ENCODE measurements at regions not wholly inside any gene's neighbourhood (a gene's known extent, or its start where the extent isn't known, plus 50 kb on each side); places are given as distances from the start of the nearest gene placed in this dataset.

DNA sequence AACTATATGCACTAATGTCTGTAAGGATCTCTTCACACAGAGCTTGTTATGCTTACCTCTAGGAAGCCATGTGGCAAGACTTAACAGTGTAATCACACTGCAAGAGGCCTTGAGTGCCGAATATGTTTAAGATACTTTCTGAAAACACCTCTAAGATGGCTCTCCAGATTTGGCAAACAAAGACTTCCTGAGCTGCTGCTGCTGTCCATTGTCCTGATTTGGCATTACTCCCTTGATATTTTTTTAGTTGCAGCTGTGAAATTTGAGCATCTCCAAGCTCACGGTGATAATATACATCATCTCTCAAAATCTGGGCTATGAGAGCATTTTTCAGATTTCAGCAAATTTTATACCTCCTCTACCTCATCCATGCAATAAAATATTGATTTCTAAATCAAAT lies 384.5 kb upstream of the CDH6 start (continued):
- TF ChIP-seq, protein P1, sequence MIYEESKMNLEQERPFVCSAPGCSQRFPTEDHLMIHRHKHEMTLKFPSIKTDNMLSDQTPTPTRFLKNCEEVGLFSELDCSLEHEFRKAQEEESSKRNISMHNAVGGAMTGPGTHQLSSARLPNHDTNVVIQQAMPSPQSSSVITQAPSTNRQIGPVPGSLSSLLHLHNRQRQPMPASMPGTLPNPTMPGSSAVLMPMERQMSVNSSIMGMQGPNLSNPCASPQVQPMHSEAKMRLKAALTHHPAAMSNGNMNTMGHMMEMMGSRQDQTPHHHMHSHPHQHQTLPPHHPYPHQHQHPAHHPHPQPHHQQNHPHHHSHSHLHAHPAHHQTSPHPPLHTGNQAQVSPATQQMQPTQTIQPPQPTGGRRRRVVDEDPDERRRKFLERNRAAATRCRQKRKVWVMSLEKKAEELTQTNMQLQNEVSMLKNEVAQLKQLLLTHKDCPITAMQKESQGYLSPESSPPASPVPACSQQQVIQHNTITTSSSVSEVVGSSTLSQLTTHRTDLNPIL (CRISPR knock-in tag; IDR thresholded peaks at IDR 0.05; ENCODE audit: low read depth) = no peak

DNA sequence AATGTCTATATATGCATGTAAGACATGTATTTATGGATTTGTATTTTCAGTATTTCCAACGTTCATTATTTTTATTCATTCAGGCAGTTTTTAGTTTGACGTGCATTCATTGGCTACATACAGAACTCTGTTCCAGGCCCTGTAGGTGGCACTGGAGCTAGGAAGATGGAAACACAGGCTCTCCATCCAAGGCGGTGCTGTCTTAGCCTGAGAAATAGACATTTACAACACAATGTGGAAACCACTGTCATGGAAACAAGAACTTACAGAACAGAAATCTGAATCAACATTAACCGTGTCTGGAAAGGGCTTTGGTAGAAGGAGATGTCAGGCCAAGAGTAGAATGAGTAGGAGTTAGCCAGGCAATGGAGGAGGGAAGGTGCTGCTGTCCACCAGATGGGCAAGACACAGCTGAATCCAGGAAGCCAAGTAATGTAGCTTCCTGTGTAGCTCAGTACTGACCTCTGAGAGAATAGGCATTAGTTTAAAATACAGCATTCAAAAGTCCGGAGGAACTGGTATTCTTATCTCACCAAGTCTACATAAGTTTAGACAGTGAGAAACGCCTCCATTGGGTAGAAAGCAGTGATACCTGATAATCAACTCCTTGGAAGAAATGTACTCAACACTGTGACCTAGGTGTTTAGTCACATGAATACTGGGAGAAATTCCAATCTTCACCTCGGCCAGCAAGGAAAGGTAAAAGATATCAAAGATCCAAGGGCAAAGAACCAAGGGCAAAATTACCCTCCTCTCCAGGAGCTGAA lies 388.6 kb upstream of the CDH6 start:
- ATAC-seq = peak; percentile 45; the same call in 1 of the 3 replicates
- no peak for TF ChIP-seq BACH2 (CRISPR knock-in tag; IDR thresholded peaks at IDR 0.05; ENCODE audit: borderline replicate concordance)
- TF ChIP-seq, protein P2, sequence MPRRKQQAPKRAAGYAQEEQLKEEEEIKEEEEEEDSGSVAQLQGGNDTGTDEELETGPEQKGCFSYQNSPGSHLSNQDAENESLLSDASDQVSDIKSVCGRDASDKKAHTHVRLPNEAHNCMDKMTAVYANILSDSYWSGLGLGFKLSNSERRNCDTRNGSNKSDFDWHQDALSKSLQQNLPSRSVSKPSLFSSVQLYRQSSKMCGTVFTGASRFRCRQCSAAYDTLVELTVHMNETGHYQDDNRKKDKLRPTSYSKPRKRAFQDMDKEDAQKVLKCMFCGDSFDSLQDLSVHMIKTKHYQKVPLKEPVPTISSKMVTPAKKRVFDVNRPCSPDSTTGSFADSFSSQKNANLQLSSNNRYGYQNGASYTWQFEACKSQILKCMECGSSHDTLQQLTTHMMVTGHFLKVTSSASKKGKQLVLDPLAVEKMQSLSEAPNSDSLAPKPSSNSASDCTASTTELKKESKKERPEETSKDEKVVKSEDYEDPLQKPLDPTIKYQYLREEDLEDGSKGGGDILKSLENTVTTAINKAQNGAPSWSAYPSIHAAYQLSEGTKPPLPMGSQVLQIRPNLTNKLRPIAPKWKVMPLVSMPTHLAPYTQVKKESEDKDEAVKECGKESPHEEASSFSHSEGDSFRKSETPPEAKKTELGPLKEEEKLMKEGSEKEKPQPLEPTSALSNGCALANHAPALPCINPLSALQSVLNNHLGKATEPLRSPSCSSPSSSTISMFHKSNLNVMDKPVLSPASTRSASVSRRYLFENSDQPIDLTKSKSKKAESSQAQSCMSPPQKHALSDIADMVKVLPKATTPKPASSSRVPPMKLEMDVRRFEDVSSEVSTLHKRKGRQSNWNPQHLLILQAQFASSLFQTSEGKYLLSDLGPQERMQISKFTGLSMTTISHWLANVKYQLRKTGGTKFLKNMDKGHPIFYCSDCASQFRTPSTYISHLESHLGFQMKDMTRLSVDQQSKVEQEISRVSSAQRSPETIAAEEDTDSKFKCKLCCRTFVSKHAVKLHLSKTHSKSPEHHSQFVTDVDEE (CRISPR knock-in tag; IDR thresholded peaks at IDR 0.05) = no peak
- TF ChIP-seq, protein P1 (CRISPR knock-in tag; IDR thresholded peaks at IDR 0.05; ENCODE audit: low read depth) = no peak
- TF ChIP-seq ZNF565 (CRISPR knock-in tag; conservative IDR thresholded peaks at IDR 0.05; ENCODE audit: low read depth) = no peak
- TF ChIP-seq GLIS3 (CRISPR knock-in tag; IDR thresholded peaks at IDR 0.05) = no peak
- no peak for TF ChIP-seq ZNF70 (CRISPR knock-in tag; IDR thresholded peaks at IDR 0.05)

DNA sequence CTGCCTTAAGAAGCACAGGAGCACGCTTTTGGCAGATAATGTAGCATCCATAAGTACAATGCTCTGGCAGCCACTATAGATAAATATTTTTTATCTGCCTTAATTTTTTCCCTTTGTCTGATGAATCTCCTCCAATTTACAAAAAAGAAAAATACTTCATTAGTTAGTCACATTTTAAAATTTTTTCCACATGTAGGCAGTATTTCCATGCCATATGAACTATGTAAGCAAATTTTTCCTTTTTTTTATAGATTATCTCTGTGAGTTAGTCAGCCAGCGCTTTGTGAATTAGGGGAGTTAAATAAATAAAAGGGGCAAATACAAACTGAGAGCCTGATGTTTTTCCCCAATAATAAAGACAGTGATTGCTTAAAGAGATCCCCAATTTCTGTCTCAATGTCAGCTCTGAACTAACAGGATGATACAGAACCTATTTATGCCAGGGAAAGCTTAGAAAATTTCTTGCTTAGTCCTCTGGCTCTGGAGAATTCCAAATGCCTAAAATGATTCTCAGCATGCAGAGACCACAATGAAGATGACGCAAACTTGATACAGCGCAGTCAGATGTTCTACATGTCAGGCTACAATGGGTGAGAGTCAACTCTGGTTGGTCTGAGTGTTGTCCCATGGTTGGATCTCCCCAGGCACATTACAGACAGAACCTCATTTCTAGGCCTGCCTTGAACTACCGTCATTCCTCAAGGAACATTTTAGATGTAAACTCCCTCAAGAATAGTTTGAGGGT lies 390.4 kb upstream of the CDH6 start:
- no peak for TF ChIP-seq ISL1 (CRISPR knock-in tag; IDR thresholded peaks at IDR 0.05)
- TF ChIP-seq OSR1 (CRISPR knock-in tag; IDR thresholded peaks at IDR 0.05) = no peak
- TF ChIP-seq, protein P3, sequence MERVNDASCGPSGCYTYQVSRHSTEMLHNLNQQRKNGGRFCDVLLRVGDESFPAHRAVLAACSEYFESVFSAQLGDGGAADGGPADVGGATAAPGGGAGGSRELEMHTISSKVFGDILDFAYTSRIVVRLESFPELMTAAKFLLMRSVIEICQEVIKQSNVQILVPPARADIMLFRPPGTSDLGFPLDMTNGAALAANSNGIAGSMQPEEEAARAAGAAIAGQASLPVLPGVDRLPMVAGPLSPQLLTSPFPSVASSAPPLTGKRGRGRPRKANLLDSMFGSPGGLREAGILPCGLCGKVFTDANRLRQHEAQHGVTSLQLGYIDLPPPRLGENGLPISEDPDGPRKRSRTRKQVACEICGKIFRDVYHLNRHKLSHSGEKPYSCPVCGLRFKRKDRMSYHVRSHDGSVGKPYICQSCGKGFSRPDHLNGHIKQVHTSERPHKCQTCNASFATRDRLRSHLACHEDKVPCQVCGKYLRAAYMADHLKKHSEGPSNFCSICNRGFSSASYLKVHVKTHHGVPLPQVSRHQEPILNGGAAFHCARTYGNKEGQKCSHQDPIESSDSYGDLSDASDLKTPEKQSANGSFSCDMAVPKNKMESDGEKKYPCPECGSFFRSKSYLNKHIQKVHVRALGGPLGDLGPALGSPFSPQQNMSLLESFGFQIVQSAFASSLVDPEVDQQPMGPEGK (CRISPR knock-in tag; IDR thresholded peaks at IDR 0.05; ENCODE audit: borderline replicate concordance) = no peak
- TF ChIP-seq ZC3H10 (CRISPR knock-in tag; IDR thresholded peaks at IDR 0.05) = no peak
- no peak for TF ChIP-seq TCF4 (CRISPR knock-in tag; IDR thresholded peaks at IDR 0.05; ENCODE audit: borderline replicate concordance)
- TF ChIP-seq SNAI2 (CRISPR knock-in tag; IDR thresholded peaks at IDR 0.05) = no peak
- no peak for TF ChIP-seq ARNTL (CRISPR knock-in tag; IDR thresholded peaks at IDR 0.05; ENCODE audit: borderline replicate concordance, low read depth)
- TF ChIP-seq, protein P2 (CRISPR knock-in tag; IDR thresholded peaks at IDR 0.05) = no peak
- no peak for TF ChIP-seq BACH2 (CRISPR knock-in tag; IDR thresholded peaks at IDR 0.05; ENCODE audit: borderline replicate concordance)
- no peak for TF ChIP-seq CSDC2 (CRISPR knock-in tag; IDR thresholded peaks at IDR 0.05)
- no peak for ATAC-seq

DNA sequence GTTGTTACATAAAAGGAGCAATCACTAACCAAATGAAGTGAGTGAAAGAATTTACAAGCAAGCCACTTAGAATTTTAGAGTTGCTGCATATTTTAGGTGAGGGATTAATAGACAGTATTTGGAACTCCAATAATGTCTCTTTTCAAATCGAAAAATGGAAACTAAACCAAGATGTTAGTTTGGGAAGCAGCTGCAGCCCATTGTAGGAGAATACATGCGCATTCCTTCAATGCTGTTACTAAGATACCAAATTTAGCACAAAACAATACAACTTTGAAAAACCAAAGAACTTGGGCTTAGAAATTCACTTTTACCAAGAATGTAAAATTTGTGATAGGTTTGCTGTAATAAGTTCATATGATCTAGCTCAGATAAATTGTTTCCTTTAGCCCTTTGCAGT lies 411.8 kb upstream of the CDH6 start:
- no peak for TF ChIP-seq ZFP3 (CRISPR knock-in tag; IDR thresholded peaks at IDR 0.05)
- TF ChIP-seq ZNF70 (CRISPR knock-in tag; IDR thresholded peaks at IDR 0.05) = no peak
- TF ChIP-seq ZC3H10 (CRISPR knock-in tag; IDR thresholded peaks at IDR 0.05) = no peak
- TF ChIP-seq ARNTL (CRISPR knock-in tag; IDR thresholded peaks at IDR 0.05; ENCODE audit: borderline replicate concordance, low read depth) = no peak
- no peak for TF ChIP-seq PPARA (CRISPR knock-in tag; IDR thresholded peaks at IDR 0.05; ENCODE audit: borderline replicate concordance)
- no peak for TF ChIP-seq ISL1 (CRISPR knock-in tag; IDR thresholded peaks at IDR 0.05)
- no peak for TF ChIP-seq TCF4 (CRISPR knock-in tag; IDR thresholded peaks at IDR 0.05; ENCODE audit: borderline replicate concordance)
- no peak for TF ChIP-seq ZNF565 (CRISPR knock-in tag; conservative IDR thresholded peaks at IDR 0.05; ENCODE audit: low read depth)
- ATAC-seq = no peak

Data from SK-N-SH treated with all-trans-retinoic acid at 6 μM for 48 hours (cell line).